ENCODE measurements at regions not wholly inside any gene's neighbourhood (a gene's known extent, or its start where the extent isn't known, plus 50 kb on each side); places are given as distances from the start of the nearest gene placed in this dataset.

- TF ChIP-seq, protein P1, sequence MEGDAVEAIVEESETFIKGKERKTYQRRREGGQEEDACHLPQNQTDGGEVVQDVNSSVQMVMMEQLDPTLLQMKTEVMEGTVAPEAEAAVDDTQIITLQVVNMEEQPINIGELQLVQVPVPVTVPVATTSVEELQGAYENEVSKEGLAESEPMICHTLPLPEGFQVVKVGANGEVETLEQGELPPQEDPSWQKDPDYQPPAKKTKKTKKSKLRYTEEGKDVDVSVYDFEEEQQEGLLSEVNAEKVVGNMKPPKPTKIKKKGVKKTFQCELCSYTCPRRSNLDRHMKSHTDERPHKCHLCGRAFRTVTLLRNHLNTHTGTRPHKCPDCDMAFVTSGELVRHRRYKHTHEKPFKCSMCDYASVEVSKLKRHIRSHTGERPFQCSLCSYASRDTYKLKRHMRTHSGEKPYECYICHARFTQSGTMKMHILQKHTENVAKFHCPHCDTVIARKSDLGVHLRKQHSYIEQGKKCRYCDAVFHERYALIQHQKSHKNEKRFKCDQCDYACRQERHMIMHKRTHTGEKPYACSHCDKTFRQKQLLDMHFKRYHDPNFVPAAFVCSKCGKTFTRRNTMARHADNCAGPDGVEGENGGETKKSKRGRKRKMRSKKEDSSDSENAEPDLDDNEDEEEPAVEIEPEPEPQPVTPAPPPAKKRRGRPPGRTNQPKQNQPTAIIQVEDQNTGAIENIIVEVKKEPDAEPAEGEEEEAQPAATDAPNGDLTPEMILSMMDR (IDR thresholded peaks at IDR 0.05): no peak
- TF ChIP-seq POLR2A (IDR thresholded peaks at IDR 0.05): no peak
Measured at GRCh38 chr3:164748626-164749025, 329.7 kb downstream of the SI start.
